ENCODE measurements at regions not wholly inside any gene's neighbourhood (a gene's known extent, or its start where the extent isn't known, plus 50 kb on each side); places are given as distances from the start of the nearest gene placed in this dataset.

DNA sequence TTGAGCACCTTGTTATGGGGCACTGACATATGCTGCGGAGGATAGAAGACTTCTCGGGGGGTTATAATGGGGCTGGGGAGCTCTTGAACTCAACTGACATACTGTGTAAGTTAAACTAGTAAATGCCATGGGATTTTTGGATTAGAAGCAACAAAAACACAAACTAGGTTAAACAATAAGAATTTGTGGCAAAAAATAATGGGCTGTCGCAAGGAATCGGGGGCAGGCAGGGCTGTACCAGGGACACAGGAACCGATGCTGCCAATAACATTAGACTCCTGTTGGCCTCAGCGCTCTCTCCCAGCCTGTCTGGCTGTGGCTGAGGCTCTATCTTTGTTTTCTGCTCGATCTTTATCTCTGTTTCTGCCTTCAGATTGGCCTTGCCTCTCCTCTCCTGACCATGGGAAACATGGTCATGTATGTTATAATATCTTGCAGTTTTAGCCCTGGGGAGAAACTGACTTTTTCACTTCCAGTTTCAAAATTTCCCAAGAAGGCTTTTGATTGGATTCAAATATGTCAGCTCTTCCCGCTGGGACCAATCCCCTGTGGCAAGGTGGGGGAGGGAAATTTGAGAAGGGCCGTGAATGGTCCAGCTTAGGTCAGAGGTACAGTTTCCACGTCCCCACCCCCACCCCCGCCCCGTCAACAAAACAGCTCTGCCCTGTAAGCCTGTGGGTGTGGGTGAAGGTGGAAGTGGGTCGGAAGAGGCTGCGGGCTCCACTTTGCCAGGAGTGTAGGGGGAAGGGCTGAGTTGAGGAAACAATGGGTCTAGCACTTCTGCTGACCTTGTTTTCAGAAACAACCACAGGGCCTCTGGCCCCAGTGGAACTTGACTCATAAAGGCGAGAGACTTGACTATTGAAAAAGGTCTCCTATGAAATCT lies 161.1 kb upstream of the TBL1XR1 start:
- no peaks in the 10 kb centered on the region for H3K27me3 ChIP-seq (ENCODE audit: control insufficient read depth, insufficient read depth, low read length)
- peaks cover 4% of the 10 kb centered on the region; the same call in 1 of the 2 replicates for H3K9me3 ChIP-seq (ENCODE audit: control insufficient read depth, insufficient read depth, low read length)
- DNase-seq (ENCODE audit: low read depth, low spot score), result no peak
- ChIA-PET CTCF (interaction anchor here (0.6 kb wide), 1 partner anchor 157 kb away, joined by 3 read pairs; no protein-coding TSS in a partner anchor), POLR2A (interaction anchor here (0.8 kb wide), 2 partner anchors 12 to 74 kb away, joined by 3 read pairs; no protein-coding TSS in a partner anchor)
- no peak overlapping the region for H3K4me3 ChIP-seq (ENCODE audit: low read depth, low read length)
- H3K27ac ChIP-seq (ENCODE audit: low read depth, low read length), result peak overlapping the region; percentile 77
- TF ChIP-seq CTCF (IDR thresholded peaks at IDR 0.05; ENCODE audit: low read depth, low read length), result no peak

- POLR2A ChIA-PET, result interaction anchor here (0.6 to 2.2 kb wide), 6 partner anchors 22 to 316 kb away, joined by 3 to 32 read pairs (median 4); partner anchors contain the start of gene TBL1XR1
- no peak overlapping the region for H3K4me3 ChIP-seq (ENCODE audit: low read depth, low read length)
- DNase-seq (ENCODE audit: low read depth, low spot score), result no peak
These were observed 161.8 kb upstream of the TBL1XR1 start for GRCh38 chr3:177358977-177359592.

DNA sequence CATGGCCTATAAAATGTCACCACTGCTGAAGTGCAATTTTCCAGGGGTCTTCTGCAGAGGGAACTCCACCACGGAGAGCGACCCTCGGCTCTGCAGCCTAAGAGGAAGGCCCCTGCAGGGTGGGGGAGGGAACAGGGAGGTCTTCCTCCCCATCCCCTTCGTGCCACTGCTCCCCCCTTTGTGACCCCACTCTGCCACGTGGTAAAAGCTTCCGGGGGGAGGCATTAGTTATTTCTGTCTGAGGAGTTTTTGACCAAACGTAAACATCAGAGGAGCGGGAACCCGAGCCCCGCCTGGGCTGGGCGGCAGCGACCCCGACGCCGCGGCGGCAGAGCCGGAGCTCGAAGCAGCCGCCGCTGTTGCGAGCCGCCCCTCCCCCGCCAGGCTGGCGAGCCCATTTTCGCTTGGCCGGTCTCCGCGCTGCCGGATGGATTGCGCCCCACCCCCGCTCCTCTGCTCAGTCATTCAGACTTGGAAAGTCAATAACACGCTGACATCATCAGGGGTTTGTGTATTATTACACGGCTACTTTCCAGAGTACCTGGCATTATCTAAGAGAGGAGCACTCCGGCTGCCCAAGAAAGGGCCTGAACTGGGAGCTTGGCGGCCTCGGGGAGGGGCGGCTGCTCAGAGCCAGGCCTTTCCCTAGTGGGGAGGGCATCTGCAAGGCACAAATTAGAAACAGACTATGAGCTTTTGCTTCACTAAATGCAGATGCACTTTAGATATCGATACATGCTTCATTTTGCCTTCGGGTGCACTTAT lies 162.5 kb upstream of the TBL1XR1 start:
- POLR2A ChIA-PET, result interaction anchor here (0.6 to 2.2 kb wide), 10 partner anchors 10 to 546 kb away, joined by 3 to 32 read pairs (median 3); partner anchors contain the start of gene TBL1XR1
- 0 out of 2 replicates have a peak, but pooled peaks have one; percentile 13 for TF ChIP-seq CTCF (IDR thresholded peaks at IDR 0.05; ENCODE audit: low read depth, low read length)

More at GRCh38 chr3:177358977-177359592, 161.8 kb upstream of the TBL1XR1 start:
- peak overlapping the region; percentile 77 for H3K27ac ChIP-seq (ENCODE audit: low read depth, low read length)
- H3K27me3 ChIP-seq (ENCODE audit: control insufficient read depth, insufficient read depth, low read length), result no peaks in the 10 kb centered on the region
- no peak for TF ChIP-seq CTCF (IDR thresholded peaks at IDR 0.05; ENCODE audit: low read depth, low read length)
- peaks cover 4% of the 10 kb centered on the region; the same call in 1 of the 2 replicates for H3K9me3 ChIP-seq (ENCODE audit: control insufficient read depth, insufficient read depth, low read length)
- CTCF ChIA-PET, result no interaction called here

GRCh38 chr3:177361081-177361938 lies 164.0 kb upstream of the TBL1XR1 start:
- Histone ChIP-seq H3K4me3 (ENCODE audit: low read depth, low read length) (no peak overlapping the region), H3K27me3 (ENCODE audit: control insufficient read depth, insufficient read depth, low read length) (no peaks in the 10 kb centered on the region), H3K27ac (ENCODE audit: low read depth, low read length) (no peak overlapping the region), H3K9me3 (ENCODE audit: control insufficient read depth, insufficient read depth, low read length) (peaks cover 4% of the 10 kb centered on the region; the same call in 1 of the 2 replicates)
- ChIA-PET CTCF (interaction anchor here (0.6 to 1.8 kb wide), 3 partner anchors 165 to 319 kb away, joined by 3 to 9 read pairs (median 3); no protein-coding TSS in a partner anchor), POLR2A (interaction anchor here (2.2 kb wide), 1 partner anchor 164 kb away, joined by 32 read pairs; the partner anchor contains the start of gene TBL1XR1)
- TF ChIP-seq CTCF (IDR thresholded peaks at IDR 0.05; ENCODE audit: low read depth, low read length), result no peak
- DNase-seq (ENCODE audit: low read depth, low spot score), result no peak

More for the DNA sequence above, 162.5 kb upstream of the TBL1XR1 start:
- Histone ChIP-seq H3K27ac (ENCODE audit: low read depth, low read length) (peak overlapping the region; percentile 31), H3K4me3 (ENCODE audit: low read depth, low read length) (peak overlapping the region; percentile 39), H3K27me3 (ENCODE audit: control insufficient read depth, insufficient read depth, low read length) (no peaks in the 10 kb centered on the region), H3K9me3 (ENCODE audit: control insufficient read depth, insufficient read depth, low read length) (peaks cover 4% of the 10 kb centered on the region; the same call in 1 of the 2 replicates)
- CTCF ChIA-PET, result interaction anchor here (0.7 to 1.8 kb wide), 3 partner anchors 23 to 309 kb away, joined by 5 to 9 read pairs (median 6); no protein-coding TSS in a partner anchor
- DNase-seq (ENCODE audit: low read depth, low spot score), result peak; percentile 98
